H1 (cell line): ENCODE measurements at regions not wholly inside any gene's neighbourhood (a gene's known extent, or its start where the extent isn't known, plus 50 kb on each side); places are given as distances from the start of the nearest gene placed in this dataset.

ENCODE experiments used
- CTCF ChIA-PET: fragments of 300-600 bp; sonication (Branson Sonifier 250); formaldehyde crosslinking; loops from one replicate; lab custom pipeline; 2021; ENCODE audit not compliant: partially characterized antibody; lab: Charles Lee
- POLR2A ChIA-PET: fragments of 300-600 bp; sonication (Branson Sonifier 250); formaldehyde crosslinking; loops from one replicate; lab custom pipeline; 2021; ENCODE audit warnings: inconsistent platforms; ENCODE audit not compliant: partially characterized antibody; lab: Charles Lee
- DNase-seq, 2 experiments: peaks; one replicate each; pipeline versions ENCODE4 v3.0.0 to v3.0.0-alpha.2; 2010 to 2022; ENCODE audit warnings: low spot score in 2 of 2, low read depth in 1 of 2, mixed read lengths in 1 of 2
- FAIRE-seq: peaks from 2 replicates; lab custom pipeline; 2011; peaks lifted over from hg19 to GRCh38; lab: Jason Lieb, UNC
- H2AFZ ChIP-seq: 2 replicates; pipeline ENCODE4 v1.8.1; 2012; ENCODE audit warnings: low read length, inconsistent platforms
- H2AK5ac ChIP-seq: 2 replicates; pipeline ENCODE4 v1.6.1; 2013; ENCODE audit warnings: low read depth, low read length
- H2BK120ac ChIP-seq: replicated peaks from 2 replicates; pipeline ENCODE3; 2013; ENCODE audit warnings: low read depth, low read length, inconsistent platforms
- H2BK12ac ChIP-seq: 2 replicates; pipeline ENCODE4 v1.6.1; 2013; ENCODE audit warnings: low read depth, low read length
- H2BK15ac ChIP-seq: 2 replicates; pipeline ENCODE4 v1.6.1; 2013; ENCODE audit warnings: low read length
- H2BK20ac ChIP-seq: 2 replicates; pipeline ENCODE4 v1.6.1; 2013; ENCODE audit warnings: low read length
- H2BK5ac ChIP-seq: 2 replicates; pipeline ENCODE4 v1.6.1; 2013; ENCODE audit warnings: low read depth, low read length
- H3K14ac ChIP-seq: 2 replicates; pipeline ENCODE4 v1.6.1; 2013; ENCODE audit warnings: inconsistent platforms; ENCODE audit not compliant: insufficient read length
- H3K18ac ChIP-seq: 2 replicates; pipeline ENCODE4 v1.6.1; 2013; ENCODE audit warnings: low read length; ENCODE audit errors: extremely low read depth
- H3K23ac ChIP-seq: 2 replicates; pipeline ENCODE4 v1.6.1; 2013; ENCODE audit warnings: inconsistent platforms; ENCODE audit not compliant: insufficient read length
- H3K23me2 ChIP-seq: 2 replicates; pipeline ENCODE4 v1.6.1; 2013; ENCODE audit warnings: low read depth, low read length
- H3K27ac ChIP-seq: 2 replicates; pipeline ENCODE4 v1.6.1; 2011; ENCODE audit warnings: low read depth, low read length, inconsistent platforms
- H3K27me3 ChIP-seq, 4 experiments: replicated peaks in 1 of 4; 1 replicate in 1 of 4; 2 replicates in 3 of 4; pipeline versions ENCODE4 v1.6.1 to v1.8.1; 2011 to 2013; ENCODE audit warnings: low read length in 3 of 4, mild to moderate bottlenecking in 3 of 4, inconsistent platforms in 2 of 4, mixed read lengths in 2 of 4, moderate library complexity in 1 of 4; ENCODE audit not compliant: control insufficient read depth in 3 of 4, insufficient read depth in 3 of 4; ENCODE audit errors: extremely low read depth in 1 of 4
- H3K36me3 ChIP-seq, 4 experiments: 2 replicates each; pipeline versions ENCODE4 v1.6.1 to v1.8.1; 2011 to 2013; ENCODE audit warnings: mild to moderate bottlenecking in 4 of 4, low read length in 3 of 4, moderate library complexity in 2 of 4, control low read depth in 1 of 4, inconsistent platforms in 1 of 4; ENCODE audit not compliant: insufficient read depth in 4 of 4, control insufficient read depth in 2 of 4
- H3K4ac ChIP-seq: replicated peaks from 2 replicates; pipeline ENCODE3; 2013; ENCODE audit warnings: low read length, low read depth, mixed read lengths, inconsistent platforms; ENCODE audit not compliant: insufficient read length
- H3K4me1 ChIP-seq, 4 experiments: replicated peaks in 1 of 4; 1 replicate in 1 of 4; 2 replicates in 3 of 4; pipeline versions ENCODE4 v1.6.1 to v1.8.1; 2011 to 2013; ENCODE audit warnings: low read length in 3 of 4, inconsistent platforms in 2 of 4, mixed read lengths in 1 of 4; ENCODE audit not compliant: insufficient read depth in 4 of 4, control insufficient read depth in 3 of 4
- H3K4me2 ChIP-seq, 2 experiments: 2 replicates each; pipeline versions ENCODE4 v1.6.1 to v1.8.1; 2011 to 2013; ENCODE audit warnings: low read depth in 2 of 2, low read length in 2 of 2, control low read depth in 1 of 2, inconsistent platforms in 1 of 2, mild to moderate bottlenecking in 1 of 2; ENCODE audit not compliant: insufficient read depth in 1 of 2
- H3K4me3 ChIP-seq, 4 experiments: fragments of 200-600, 300-600 bp in 1 of 4; sonication (generic), shearing (Covaris generic), sonication (Bioruptor Twin) in 1 of 4; 2 replicates each; pipeline versions ENCODE4 v1.5.1 to v1.8.1; 2011 to 2016; ENCODE audit warnings: low read length in 4 of 4, low read depth in 3 of 4, control low read depth in 2 of 4, inconsistent platforms in 2 of 4, mild to moderate bottlenecking in 2 of 4, mixed read lengths in 1 of 4, moderate library complexity in 1 of 4; ENCODE audit not compliant: insufficient read depth in 2 of 4; ENCODE audit errors: extremely low read depth in 1 of 4
- H3K56ac ChIP-seq: replicated peaks from 2 replicates; pipeline ENCODE3; 2013; ENCODE audit warnings: low read depth, mild to moderate bottlenecking, mixed read lengths, low read length, inconsistent platforms; ENCODE audit not compliant: insufficient read length
- H3K79me1 ChIP-seq: 2 replicates; pipeline ENCODE4 v1.6.1; 2013; ENCODE audit warnings: low read depth, low read length, control low read depth
- H3K79me2 ChIP-seq, 2 experiments: 2 replicates each; pipeline versions ENCODE4 v1.6.1 to v1.8.1; 2012 to 2013; ENCODE audit warnings: low read length in 2 of 2, mild to moderate bottlenecking in 2 of 2, inconsistent platforms in 1 of 2; ENCODE audit not compliant: insufficient read depth in 2 of 2, control insufficient read depth in 1 of 2
- H3K9ac ChIP-seq, 4 experiments: replicated peaks in 1 of 4; 1 replicate in 1 of 4; 2 replicates in 3 of 4; pipeline versions ENCODE4 v1.6.1 to v1.8.1; 2011 to 2013; ENCODE audit warnings: low read depth in 3 of 4, low read length in 3 of 4, control low read depth in 2 of 4, mild to moderate bottlenecking in 2 of 4, moderate library complexity in 2 of 4, inconsistent platforms in 1 of 4; ENCODE audit errors: extremely low read depth in 1 of 4
- H3K9me3 ChIP-seq, 2 experiments: 2 replicates each; pipeline versions ENCODE4 v1.6.1 to v1.8.1; 2012 to 2013; ENCODE audit warnings: mild to moderate bottlenecking in 2 of 2, moderate library complexity in 2 of 2, control low read depth in 1 of 2, inconsistent platforms in 1 of 2, low read depth in 1 of 2, low read length in 1 of 2, mixed read lengths in 1 of 2; ENCODE audit not compliant: insufficient read depth in 2 of 2
- H4K20me1 ChIP-seq, 2 experiments: replicated peaks in 1 of 2; 2 replicates each; pipeline versions ENCODE3 to v1.8.1; 2011 to 2013; ENCODE audit warnings: inconsistent platforms in 2 of 2, low read length in 2 of 2, mild to moderate bottlenecking in 1 of 2; ENCODE audit not compliant: insufficient read depth in 2 of 2, control insufficient read depth in 1 of 2
- H4K5ac ChIP-seq: 2 replicates; pipeline ENCODE4 v1.6.1; 2013; ENCODE audit warnings: low read length, low read depth, mixed read lengths, inconsistent platforms; ENCODE audit not compliant: insufficient read length
- H4K8ac ChIP-seq: 2 replicates; pipeline ENCODE4 v1.8.0; 2013; ENCODE audit warnings: mild to moderate bottlenecking, moderate library complexity, low read length, inconsistent platforms; ENCODE audit not compliant: insufficient read depth; ENCODE audit errors: extremely low read depth
- H4K91ac ChIP-seq: replicated peaks from 2 replicates; pipeline ENCODE3; 2013; ENCODE audit warnings: low read length, mixed read lengths, inconsistent platforms; ENCODE audit not compliant: insufficient read length
- CBX5 ChIP-seq: fragments of 300-800, 300-1000 bp; sonication (generic); IDR thresholded peaks from 2 replicates; pipeline ENCODE4 v1.7.1; 2016; ENCODE audit warnings: antibody characterized with exemption, low read length, low read depth
- JUN ChIP-seq: IDR thresholded peaks from 2 replicates; pipeline ENCODE4 v1.6.1; 2011; ENCODE audit warnings: low read depth, mild to moderate bottlenecking, improper control_type of control experiment, low read length
- KDM5A ChIP-seq: fragments of 200-600 bp; IDR thresholded peaks from 2 replicates; pipeline ENCODE4 v1.7.1; 2012; ENCODE audit warnings: mild to moderate bottlenecking, low read length, inconsistent platforms, mixed read lengths
- MAFK ChIP-seq: IDR thresholded peaks from 2 replicates; pipeline ENCODE4 v1.6.1; 2012; ENCODE audit warnings: low read depth, mild to moderate bottlenecking, improper control_type of control experiment, low read length
- RAD21 ChIP-seq, 2 experiments: IDR thresholded peaks in 1 of 2; conservative IDR thresholded peaks in 1 of 2; 2 replicates each; pipeline ENCODE4 v1.6.1; 2011; ENCODE audit warnings: low read depth in 2 of 2, low read length in 2 of 2, improper control_type of control experiment in 1 of 2, inconsistent platforms in 1 of 2, mild to moderate bottlenecking in 1 of 2, moderate library complexity in 1 of 2
- RFX5 ChIP-seq: IDR thresholded peaks from 2 replicates; pipeline ENCODE4 v1.6.1; 2011; ENCODE audit warnings: low read depth, low read length, improper control_type of control experiment, borderline replicate concordance
- SRF ChIP-seq: IDR thresholded peaks from 2 replicates; pipeline ENCODE4 v1.6.1; 2011; ENCODE audit warnings: mild to moderate bottlenecking, low read depth, low read length, moderate library complexity
- WGBS, 2 experiments: shearing (Covaris generic) in 1 of 2; methylation state at CpG; one replicate each; pipeline versions ENCODE4 v1.1.6 to v1.1.7; 2013 to 2015; ENCODE audit warnings: low lambda C conversion rate in 2 of 2, mixed read lengths in 2 of 2, inconsistent platforms in 1 of 2, low coverage in 1 of 2, missing lambda C conversion rate in 1 of 2; ENCODE audit not compliant: insufficient replicate concordance in 2 of 2, insufficient coverage in 1 of 2, insufficient read length in 1 of 2; ENCODE audit errors: extremely low coverage in 1 of 2, missing lambda C conversion rate in 1 of 2; 5-methylcytosine and 5-hydroxymethylcytosine counted together

DNA sequence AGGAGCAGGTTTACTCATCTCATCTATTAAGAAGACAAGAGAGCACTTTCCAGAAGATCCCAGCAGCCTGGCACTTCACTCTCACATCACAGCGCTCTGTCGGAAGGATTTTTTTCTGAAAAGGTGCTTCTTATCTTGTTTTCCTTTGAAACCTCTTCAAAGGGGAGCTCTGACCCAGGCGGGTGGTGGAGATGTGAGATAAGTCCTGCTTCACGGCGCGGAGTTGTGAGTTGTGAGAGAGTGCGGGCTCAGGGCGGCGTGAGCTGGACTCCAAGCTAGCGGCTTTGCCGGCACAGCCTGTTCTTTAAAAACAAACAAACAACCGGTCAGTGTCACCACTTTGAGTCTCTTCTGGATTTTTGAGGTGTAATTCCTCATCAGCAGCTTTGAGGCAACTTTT, 169.0 kb upstream of the ARGLU1 start:
- no peaks in the 10 kb centered on the region for H4K20me1 ChIP-seq
- no peaks in the 10 kb centered on the region for H3K36me3 ChIP-seq
- H3K4me2 ChIP-seq: no peak overlapping the region
- no peak overlapping the region for H2AFZ ChIP-seq
- H2AK5ac ChIP-seq: no peak overlapping the region
- H3K9ac ChIP-seq: no peak overlapping the region
- H2BK12ac ChIP-seq: no peak overlapping the region
- no peaks in the 10 kb centered on the region for H3K23me2 ChIP-seq
- H3K4ac ChIP-seq: no peak overlapping the region
- H3K9me3 ChIP-seq: no peaks in the 10 kb centered on the region
- FAIRE-seq (no peak), DNase-seq (no peak)
- H3K79me1 ChIP-seq: no peaks in the 10 kb centered on the region
- H2BK120ac ChIP-seq: no peak overlapping the region
- no peak overlapping the region for H3K56ac ChIP-seq
- H2BK15ac ChIP-seq: no peak overlapping the region
- no peak overlapping the region for H4K91ac ChIP-seq
- POLR2A ChIA-PET: interaction anchor here (0.6 kb wide), 1 partner anchor 128 kb away, joined by 3 read pairs; no protein-coding TSS in a partner anchor
- CTCF ChIA-PET: interaction anchor here (0.7 kb wide), 1 partner anchor 478 kb away, joined by 4 read pairs; no protein-coding TSS in a partner anchor
- H3K27ac ChIP-seq: no peak overlapping the region
- H4K8ac ChIP-seq: no peak overlapping the region
- H3K14ac ChIP-seq: no peak overlapping the region
- H3K79me2 ChIP-seq: no peaks in the 10 kb centered on the region
- H2BK20ac ChIP-seq: no peak overlapping the region
- no peak overlapping the region for H4K5ac ChIP-seq
- no peaks in the 10 kb centered on the region for H3K4me1 ChIP-seq
- no peak overlapping the region for H3K18ac ChIP-seq
- no peak overlapping the region for H3K4me3 ChIP-seq
- no peak overlapping the region for H3K23ac ChIP-seq
- 96% methylated on average over 12 of the region's 12 CpGs; no CpG with 5 or more reads in 1 of the 2 experiments for WGBS, 2 experiments
- no peaks in the 10 kb centered on the region for H3K27me3 ChIP-seq
- H2BK5ac ChIP-seq: no peak overlapping the region
- TF ChIP-seq CBX5: no peak
- TF ChIP-seq RFX5: no peak
- TF ChIP-seq JUN: no peak
- no peak for TF ChIP-seq KDM5A
- no peak for TF ChIP-seq SRF
- TF ChIP-seq MAFK: no peak
- no peak for TF ChIP-seq RAD21 (IDR thresholded peaks at IDR 0.05 in 1 of 2, conservative IDR thresholded peaks at IDR 0.05 in 1 of 2; ENCODE audit: low read depth in 2 of 2, low read length in 2 of 2)
